AG10803 (cell line): ENCODE measurements at regions not wholly inside any gene's neighbourhood (a gene's known extent, or its start where the extent isn't known, plus 50 kb on each side); places are given as distances from the start of the nearest gene placed in this dataset.
"Not testable (repeated sequence)": the region's sequence is repeated elsewhere in the genome, so short reads cannot be mapped to it uniquely, and the experiment has no call there.

Experiments
- DNase-seq: peaks from one replicate; pipeline ENCODE4 v3.0.0; 2010; ENCODE audit warnings: low read depth
- H3K4me3 ChIP-seq: 2 replicates; pipeline ENCODE4 v1.5.1; 2011; ENCODE audit warnings: mild to moderate bottlenecking, low read length, control low read depth
- TF ChIP-seq, protein P1 (sequence below): conservative IDR thresholded peaks from 2 replicates; pipeline ENCODE4 v1.5.1; 2011; ENCODE audit warnings: mild to moderate bottlenecking, low read length, control low read depth, inconsistent platforms

DNA sequence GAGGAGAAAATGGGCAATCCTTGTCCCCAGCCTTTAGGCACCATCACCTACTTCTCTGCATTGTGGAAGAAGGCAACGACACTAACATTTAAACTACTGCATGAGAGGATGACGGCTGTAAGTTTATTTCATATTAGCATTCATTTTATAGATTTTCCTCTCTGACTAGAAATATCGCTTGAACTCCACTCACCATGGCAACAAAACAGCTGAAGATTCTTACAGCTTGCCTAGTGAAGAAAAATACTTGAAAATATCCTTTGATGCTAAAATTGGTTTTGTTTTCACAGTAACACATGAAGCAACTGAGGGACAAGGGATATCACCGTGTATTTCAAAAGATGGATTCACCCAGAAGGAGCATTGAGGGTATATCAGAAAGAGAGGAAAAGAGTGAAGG is 284.3 kb downstream of the LIG4 start:
- no peak for DNase-seq
- TF ChIP-seq, protein P1, sequence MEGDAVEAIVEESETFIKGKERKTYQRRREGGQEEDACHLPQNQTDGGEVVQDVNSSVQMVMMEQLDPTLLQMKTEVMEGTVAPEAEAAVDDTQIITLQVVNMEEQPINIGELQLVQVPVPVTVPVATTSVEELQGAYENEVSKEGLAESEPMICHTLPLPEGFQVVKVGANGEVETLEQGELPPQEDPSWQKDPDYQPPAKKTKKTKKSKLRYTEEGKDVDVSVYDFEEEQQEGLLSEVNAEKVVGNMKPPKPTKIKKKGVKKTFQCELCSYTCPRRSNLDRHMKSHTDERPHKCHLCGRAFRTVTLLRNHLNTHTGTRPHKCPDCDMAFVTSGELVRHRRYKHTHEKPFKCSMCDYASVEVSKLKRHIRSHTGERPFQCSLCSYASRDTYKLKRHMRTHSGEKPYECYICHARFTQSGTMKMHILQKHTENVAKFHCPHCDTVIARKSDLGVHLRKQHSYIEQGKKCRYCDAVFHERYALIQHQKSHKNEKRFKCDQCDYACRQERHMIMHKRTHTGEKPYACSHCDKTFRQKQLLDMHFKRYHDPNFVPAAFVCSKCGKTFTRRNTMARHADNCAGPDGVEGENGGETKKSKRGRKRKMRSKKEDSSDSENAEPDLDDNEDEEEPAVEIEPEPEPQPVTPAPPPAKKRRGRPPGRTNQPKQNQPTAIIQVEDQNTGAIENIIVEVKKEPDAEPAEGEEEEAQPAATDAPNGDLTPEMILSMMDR: no peak
- no peak overlapping the region for H3K4me3 ChIP-seq

DNA sequence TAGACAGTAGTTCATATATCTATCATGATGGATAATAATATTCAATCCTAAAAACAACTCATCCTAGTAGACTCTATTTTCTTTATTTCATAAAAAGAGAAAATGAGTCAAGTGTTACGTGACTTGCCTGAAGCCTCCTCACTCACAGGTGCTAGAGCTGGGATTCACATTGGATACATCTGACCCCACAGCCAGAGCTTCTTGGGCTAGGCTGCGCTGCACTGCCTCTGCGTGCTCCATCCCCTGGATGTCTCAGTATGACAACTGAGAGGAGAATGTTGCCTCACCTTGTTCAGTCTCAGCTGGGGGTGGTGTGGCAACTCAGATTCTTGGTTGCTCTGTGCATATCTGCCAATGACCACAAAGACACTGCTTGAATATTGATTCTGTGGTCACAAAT is 286.6 kb downstream of the LIG4 start:
- no peak overlapping the region for H3K4me3 ChIP-seq
- DNase-seq: no peak
- TF ChIP-seq, protein P1: no peak

DNA sequence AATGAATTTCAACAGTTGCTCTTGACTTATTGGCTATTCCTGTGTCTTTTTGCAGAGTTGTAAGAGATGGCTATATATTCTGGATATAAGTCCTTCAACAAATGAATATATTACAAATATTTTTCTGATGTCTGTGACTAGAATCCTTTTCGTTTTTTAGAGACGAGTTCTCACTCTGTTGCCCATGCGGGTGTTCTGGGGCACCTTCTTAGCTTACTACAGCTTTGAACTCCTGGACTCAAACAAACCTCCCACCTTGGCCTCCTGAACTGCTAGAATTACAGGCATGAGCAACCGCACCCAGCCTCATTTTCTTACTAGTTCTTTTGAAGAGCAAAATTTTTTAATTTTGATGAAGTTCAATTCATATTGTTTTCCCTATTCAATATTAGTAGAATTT is 287.8 kb downstream of the LIG4 start:
- no peak overlapping the region for H3K4me3 ChIP-seq
- TF ChIP-seq, protein P1: no peak
- DNase-seq: no peak

DNA sequence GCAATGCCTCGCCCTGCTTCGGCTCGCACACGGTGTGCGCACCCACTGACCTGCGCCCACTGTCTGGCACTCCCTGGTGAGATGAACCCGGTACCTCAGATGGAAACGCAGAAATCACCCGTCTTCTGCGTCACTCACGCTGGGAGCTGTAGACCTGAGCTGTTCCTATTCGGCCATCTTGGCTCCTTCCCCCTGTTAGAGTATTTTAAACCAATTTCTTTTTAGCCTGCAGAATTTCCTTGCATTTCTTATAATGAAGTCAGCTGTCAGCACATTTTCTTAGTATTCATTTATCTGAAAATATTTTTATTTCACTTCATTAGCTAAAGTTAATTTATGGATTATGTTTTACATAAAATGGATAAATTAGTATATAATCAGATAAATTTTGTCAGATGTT is 288.8 kb downstream of the LIG4 start:
- H3K4me3 ChIP-seq: not testable (repeated sequence)

DNA sequence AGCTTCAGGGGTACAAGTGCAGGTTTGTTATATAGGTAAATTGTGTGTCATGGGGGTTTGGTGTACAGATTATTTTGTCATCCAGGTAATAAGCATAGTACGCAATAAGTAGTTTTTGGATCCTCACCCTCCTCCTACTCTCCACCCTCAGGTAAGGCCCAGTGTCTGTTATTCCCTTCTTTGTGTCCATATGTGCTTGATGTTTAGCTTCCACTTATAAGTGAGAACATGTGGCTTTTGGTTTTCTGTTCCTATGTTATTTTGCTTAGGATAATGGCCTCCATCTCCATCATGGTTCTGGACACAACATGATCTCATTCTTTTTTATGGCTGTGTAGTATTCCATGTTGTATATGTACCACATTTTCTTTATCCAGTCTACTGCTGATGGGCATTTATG is 298.4 kb downstream of the LIG4 start:
- H3K4me3 ChIP-seq, DNase-seq: not testable (repeated sequence)

More for the DNA sequence above, 288.8 kb downstream of the LIG4 start:
- DNase-seq: not testable (repeated sequence)

DNA sequence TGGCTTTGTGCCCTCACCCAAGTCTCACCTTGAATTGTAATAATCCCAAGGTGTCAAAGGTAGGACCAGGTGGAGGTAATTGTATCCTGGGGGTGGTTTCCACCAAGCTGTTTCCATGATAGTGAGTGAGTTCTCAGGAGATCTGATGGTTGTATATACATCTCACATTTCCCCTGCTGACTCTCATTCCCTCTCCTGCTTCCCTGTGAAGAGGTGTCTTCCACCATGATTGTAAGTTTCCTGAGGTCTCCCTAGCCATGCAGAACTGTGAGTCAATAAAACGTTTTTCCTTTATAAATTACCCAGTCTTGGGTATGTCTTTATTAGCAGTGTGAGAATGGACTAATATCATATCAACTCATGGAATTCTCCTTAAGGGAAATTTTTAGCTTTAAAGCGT is 302.6 kb downstream of the LIG4 start:
- no peak for DNase-seq
- TF ChIP-seq, protein P1: no peak
- H3K4me3 ChIP-seq: no peak overlapping the region

DNA sequence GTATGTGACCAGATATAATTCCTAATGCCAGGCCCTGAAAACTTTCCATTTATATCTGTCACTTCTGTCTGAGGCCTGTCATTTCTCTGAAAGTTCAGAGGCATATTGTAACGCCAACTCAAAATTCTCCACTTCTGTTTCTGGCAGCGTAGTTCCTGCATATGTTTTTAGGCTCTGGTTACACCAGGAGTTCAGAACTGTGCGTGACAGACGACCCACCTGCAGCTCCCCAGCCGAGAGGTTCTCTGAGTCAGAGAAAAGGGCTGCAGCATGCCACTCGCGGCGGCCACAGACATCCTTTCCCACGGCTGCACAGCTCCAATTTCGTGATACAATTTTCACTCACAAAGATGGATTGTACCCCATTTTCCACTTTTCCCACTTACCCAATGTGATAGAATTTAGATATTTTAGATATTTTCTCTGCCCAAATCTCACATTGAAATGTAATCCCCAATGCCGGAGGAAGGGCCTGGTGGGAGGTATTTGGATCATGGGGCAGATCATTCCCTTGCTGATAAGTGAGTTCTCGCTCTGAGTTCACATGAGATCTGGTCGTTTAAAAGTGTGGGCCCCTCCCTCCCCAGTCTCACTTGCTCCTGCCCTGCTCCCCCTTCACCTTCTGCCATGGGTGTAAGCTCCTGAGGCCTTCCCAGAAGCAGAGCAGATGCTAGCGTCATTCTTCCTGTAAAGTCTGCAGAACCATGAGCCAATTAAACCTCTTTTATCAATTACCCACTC is 308.1 kb downstream of the LIG4 start:
- no peak for DNase-seq
- TF ChIP-seq, protein P1: no peak
- H3K4me3 ChIP-seq: no peak overlapping the region

DNA sequence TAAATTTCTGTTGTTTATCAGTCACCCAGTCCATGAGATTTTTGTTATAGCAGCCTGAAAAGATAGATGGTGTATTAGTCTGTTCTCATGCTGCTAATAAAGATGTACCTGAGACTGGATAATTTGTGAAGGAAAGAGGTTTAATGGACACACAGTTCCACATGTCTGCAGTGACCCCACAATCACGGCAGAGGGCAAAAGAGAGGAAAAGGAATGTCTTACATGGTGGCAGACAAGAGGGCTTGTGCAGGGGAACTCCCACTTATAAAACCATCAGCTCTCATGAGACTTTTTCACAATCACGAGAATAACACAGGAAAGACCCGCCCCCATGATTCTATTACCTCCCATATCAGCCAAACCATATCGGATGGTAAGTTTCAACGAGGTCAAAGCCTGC is 309.2 kb downstream of the LIG4 start:
- H3K4me3 ChIP-seq: no peak overlapping the region
- no peak for DNase-seq
- TF ChIP-seq, protein P1: no peak
